Transverse colon (tissue), 4 donors: ENCODE measurements at regions not wholly inside any gene's neighbourhood (a gene's known extent, or its start where the extent isn't known, plus 50 kb on each side); places are given as distances from the start of the nearest gene placed in this dataset.

ENCODE experiments used
- DNase-seq: peaks from one replicate; pipeline ENCODE4 v3.0.0-alpha.2; 2019
- H3K27ac ChIP-seq, 4 donors: fragments of 200-600 bp; sonication (generic); 2 replicates each; pipeline ENCODE4 v1.5.1; 2016 to 2018; ENCODE audit warnings: inconsistent platforms in 4 of 4
- H3K27me3 ChIP-seq: fragments of 200-600 bp; sonication (generic); 2 replicates; pipeline ENCODE4 v1.5.1; 2017; ENCODE audit warnings: inconsistent platforms
- H3K36me3 ChIP-seq, 4 donors: fragments of 200-600 bp; sonication (generic); 2 replicates each; pipeline ENCODE4 v1.5.1; 2017 to 2019; ENCODE audit warnings: inconsistent platforms in 4 of 4
- H3K4me1 ChIP-seq, 4 donors: fragments of 200-600 bp; sonication (generic); 2 replicates each; pipeline ENCODE4 v1.5.1; 2017 to 2020; ENCODE audit warnings: inconsistent platforms in 4 of 4
- H3K4me3 ChIP-seq, 4 donors: fragments of 200-600 bp; sonication (generic); 1 replicate in 1 of 4; 2 replicates in 3 of 4; pipeline versions ENCODE4 v1.5.1 to v1.6.1; 2017 to 2019; ENCODE audit warnings: inconsistent platforms in 4 of 4
- H3K9me3 ChIP-seq, 2 donors: fragments of 200-600 bp; sonication (generic); 2 replicates each; pipeline ENCODE4 v1.5.1; 2017 to 2019; ENCODE audit warnings: inconsistent platforms in 2 of 2
- CTCF ChIP-seq, 5 experiments: fragments of 200-600 bp in 3 of 5; fragments of 450-650 bp in 2 of 5; sonication (generic) in 3 of 5; IDR thresholded peaks; 1 replicate in 2 of 5; 2 replicates in 3 of 5; pipeline ENCODE4 v1.5.1; 2016 to 2017; ENCODE audit warnings: antibody characterized with exemption in 5 of 5, inconsistent platforms in 3 of 5, mild to moderate bottlenecking in 2 of 5, moderate library complexity in 1 of 5
- EP300 ChIP-seq: sonication (generic); formaldehyde crosslinking; IDR thresholded peaks from one replicate; pipeline ENCODE4 v1.6.1; 2017; ENCODE audit warnings: antibody characterized with exemption, low read depth
- POLR2A ChIP-seq: fragments of 450-650 bp; IDR thresholded peaks from one replicate; pipeline ENCODE4 v1.6.1; 2016; ENCODE audit warnings: antibody characterized with exemption, mild to moderate bottlenecking, moderate library complexity
- POLR2AphosphoS5 ChIP-seq, 3 donors: sonication (generic); formaldehyde crosslinking; IDR thresholded peaks; one replicate each; pipeline ENCODE4 v1.6.1; 2016; ENCODE audit warnings: antibody characterized with exemption in 3 of 3
- WGBS, 2 donors: methylation state at CpG; one replicate each; pipeline ENCODE4 v1.1.5; 2018; ENCODE audit warnings: low coverage in 1 of 2; 5-methylcytosine and 5-hydroxymethylcytosine counted together
- in situ Hi-C, 4 donors: fragments of 200-750 bp; cut with MboI; loops; one replicate each; pipeline versions ENCODE4 v1.15.0 to v1.15.1; 2017; ENCODE audit warnings: low sequenced_read_pairs in 3 of 4, low pct_ligation_motif_present in 1 of 4, low pct_unique_long_range_greater_than_20kb in 1 of 4
- intact Hi-C: fragments of 100-400 bp; cut with DNase I; formaldehyde crosslinking; loops from one replicate; pipeline ENCODE4 v1.15.1; 2023; ENCODE audit warnings: low total_unique reads

DNA sequence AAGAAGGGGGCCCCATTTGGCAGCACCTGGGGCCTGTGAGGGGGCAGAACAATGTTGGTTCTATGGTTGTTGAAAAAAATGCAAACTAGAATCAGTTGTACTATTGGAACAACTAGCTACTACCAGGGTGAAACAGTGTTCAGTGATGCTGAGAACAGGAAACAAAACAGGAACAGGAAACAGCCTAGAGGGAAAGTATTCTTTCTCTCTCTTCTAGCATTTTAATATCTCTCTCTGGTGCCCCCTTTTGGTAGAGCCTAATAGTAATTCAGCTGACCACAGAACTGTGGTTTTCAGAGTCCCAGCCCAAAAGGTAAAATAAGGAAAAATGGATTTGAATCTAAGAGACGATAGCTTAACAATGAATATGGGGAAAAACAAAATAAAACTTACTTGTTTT lies 138.0 kb upstream of the KCNN2 start:
- DNase-seq, result no peak
- Histone ChIP-seq H3K36me3 (no peaks in the 10 kb centered on the region), H3K9me3 (no peaks in the 10 kb centered on the region), H3K27me3 (no peaks in the 10 kb centered on the region), H3K4me3 (no peak overlapping the region), H3K27ac (no peak overlapping the region), H3K4me1 (no peaks in the 10 kb centered on the region)
- intact Hi-C loops (no loop called here), in situ Hi-C loops (no loop called here)
- peak in 1 of 5 experiments; percentile 20 for TF ChIP-seq CTCF (IDR thresholded peaks at IDR 0.05)
- no peak for TF ChIP-seq POLR2AphosphoS5 (IDR thresholded peaks at IDR 0.05)
- no peak for TF ChIP-seq POLR2A
- WGBS, 2 donors, result 82 to 88% methylated on average over 1 of the region's 1 CpG

GRCh38 chr5:114237766-114238165 lies 124.1 kb upstream of the KCNN2 start:
- TF ChIP-seq POLR2A, result no peak
- TF ChIP-seq POLR2AphosphoS5 (IDR thresholded peaks at IDR 0.05), result no peak
- TF ChIP-seq EP300, result no peak
- no peak for TF ChIP-seq CTCF (IDR thresholded peaks at IDR 0.05)
- DNase-seq, result no peak
- Histone ChIP-seq H3K27ac (no peak overlapping the region), H3K4me3 (no peak overlapping the region), H3K27me3 (no peaks in the 10 kb centered on the region), H3K9me3 (no peaks in the 10 kb centered on the region), H3K36me3 (no peaks in the 10 kb centered on the region), H3K4me1 (no peaks in the 10 kb centered on the region)
- 56% methylated on average over 5 of the region's 5 CpGs; no CpG with 5 or more reads in 1 of the 2 donors for WGBS, 2 donors
- intact Hi-C loops, result no loop called here
- in situ Hi-C loops, result no loop called here

DNA sequence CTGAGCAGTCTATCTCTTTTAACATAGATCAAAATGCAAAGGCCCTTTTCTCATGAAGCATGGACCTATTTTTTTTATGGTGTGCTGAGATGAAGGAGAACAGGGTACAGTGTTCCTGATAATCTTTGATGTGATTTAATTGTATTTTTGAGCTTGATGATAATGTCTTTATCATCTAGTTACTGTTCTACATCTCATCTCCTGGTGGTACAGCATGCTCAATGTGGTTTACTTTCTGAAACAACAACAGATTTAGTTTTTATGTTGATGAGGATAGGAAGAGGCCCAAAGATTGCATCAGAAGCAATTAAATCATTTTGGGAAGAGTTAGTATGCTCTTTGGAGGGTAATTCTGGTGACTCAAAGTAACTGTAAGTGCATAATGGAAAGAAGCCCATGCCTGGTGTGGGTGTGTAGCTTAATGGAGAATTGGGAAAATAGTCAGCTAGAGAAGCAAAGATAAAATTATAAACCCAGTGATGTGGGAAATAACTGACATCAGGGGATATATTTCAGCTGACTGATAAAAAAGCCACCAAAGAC lies 123.0 kb upstream of the KCNN2 start:
- no peaks in the 10 kb centered on the region for H3K27me3 ChIP-seq
- no peak overlapping the region for H3K27ac ChIP-seq
- TF ChIP-seq POLR2AphosphoS5 (IDR thresholded peaks at IDR 0.05) (no peak), EP300 (no peak), CTCF (IDR thresholded peaks at IDR 0.05) (no peak), POLR2A (no peak)
- no peaks in the 10 kb centered on the region for H3K36me3 ChIP-seq
- intact Hi-C loops, result no loop called here
- H3K4me3 ChIP-seq, result no peak overlapping the region
- no peak for DNase-seq
- no peaks in the 10 kb centered on the region for H3K4me1 ChIP-seq
- no peaks in the 10 kb centered on the region for H3K9me3 ChIP-seq
- in situ Hi-C loops, result no loop called here

- WGBS, 2 donors, result 82 to 86% methylated on average over 8 of the region's 8 CpGs
- intact Hi-C loops (no loop called here), in situ Hi-C loops (no loop called here)
- no peak for DNase-seq
- Histone ChIP-seq H3K36me3 (no peaks in the 10 kb centered on the region), H3K4me3 (no peak overlapping the region), H3K27ac (no peak overlapping the region), H3K4me1 (no peaks in the 10 kb centered on the region), H3K27me3 (no peaks in the 10 kb centered on the region), H3K9me3 (no peaks in the 10 kb centered on the region)
- TF ChIP-seq CTCF (IDR thresholded peaks at IDR 0.05) (no peak), POLR2A (no peak), POLR2AphosphoS5 (IDR thresholded peaks at IDR 0.05) (no peak), EP300 (no peak)
These were observed 118.4 kb upstream of the KCNN2 start for GRCh38 chr5:114243281-114243971.
